HCT116 (cell line): ENCODE measurements at regions not wholly inside any gene's neighbourhood (a gene's known extent, or its start where the extent isn't known, plus 50 kb on each side); places are given as distances from the start of the nearest gene placed in this dataset.

Source experiments
- ATAC-seq: fragments of 200-7000 bp; cut with Tn5 transposase; 2 replicates; pipeline ENCODE4 v1.9.1; 2020; ENCODE audit warnings: mild to moderate bottlenecking, moderate library complexity
- BruUV-seq: library from RNA; stranded (reverse); fragments of 400-500 nt; replicated peaks from 2 replicates; lab custom pipeline; 2021; lab: Mats Ljungman, UMichigan
- CTCF ChIA-PET: fragments of 300-600 bp; sonication (Branson Sonifier 250); formaldehyde crosslinking; loops from one replicate; lab custom pipeline; 2021; ENCODE audit warnings: antibody characterized with exemption; lab: Charles Lee
- POLR2A ChIA-PET: fragments of 300-600, 350-600 bp; sonication (Branson Sonifier 250); formaldehyde crosslinking; loops from one replicate; lab custom pipeline; 2021; ENCODE audit warnings: antibody characterized with exemption; lab: Charles Lee
- RAD21 ChIA-PET, 2 experiments: fragments of 300-600 bp; sonication (Branson Sonifier 250); formaldehyde crosslinking; loops; one replicate each; lab custom pipeline; 2023; ENCODE audit warnings: low total read pairs in 2 of 2; ENCODE audit not compliant: uncharacterized antibody in 2 of 2, unreplicated experiment in 2 of 2, low non-redundant PET in 1 of 2; lab: Charles Lee
- DNase-seq: peaks from one replicate; pipeline ENCODE4 v3.0.0-alpha.2; 2010; ENCODE audit warnings: low read depth, low spot score
- H2AFZ ChIP-seq: fragments of 200-600 bp; shearing (Covaris generic), sonication (generic); 2 replicates; pipeline ENCODE4 v1.6.1; 2017; ENCODE audit warnings: low read depth, mixed run types, mixed read lengths, antibody characterized with exemption, low read length; ENCODE audit not compliant: poor library complexity, severe bottlenecking
- H3K27ac ChIP-seq: 2 replicates; pipeline ENCODE4 v1.5.1; 2012; ENCODE audit warnings: low read depth, low read length
- H3K27me3 ChIP-seq: fragments of 200-600 bp; sonication (generic); 2 replicates; pipeline ENCODE4 v1.6.1; 2016; ENCODE audit warnings: mixed run types, low read length, mixed read lengths; ENCODE audit not compliant: insufficient read depth
- H3K36me3 ChIP-seq, 2 experiments: fragments of 200-500 bp in 1 of 2; fragments of 200-600 bp in 1 of 2; sonication (Bioruptor generic) in 1 of 2; sonication (generic) in 1 of 2; 2 replicates each; pipeline versions ENCODE4 v1.5.1 to v1.6.1; 2014 to 2016; ENCODE audit warnings: low read length in 2 of 2, inconsistent platforms in 1 of 2, mixed read lengths in 1 of 2, mixed run types in 1 of 2; ENCODE audit not compliant: insufficient read depth in 2 of 2, control insufficient read depth in 1 of 2
- H3K4me1 ChIP-seq, 2 experiments: fragments of 200-600 bp in 1 of 2; sonication (generic) in 1 of 2; 2 replicates each; pipeline versions ENCODE4 v1.5.1 to v1.6.1; 2012 to 2017; ENCODE audit warnings: low read length in 2 of 2, inconsistent platforms in 1 of 2, mild to moderate bottlenecking in 1 of 2, mixed read lengths in 1 of 2, mixed run types in 1 of 2, moderate library complexity in 1 of 2; ENCODE audit not compliant: insufficient read depth in 2 of 2, control insufficient read depth in 1 of 2
- H3K4me2 ChIP-seq: fragments of 200-600 bp; sonication (generic); 2 replicates; pipeline ENCODE4 v1.6.1; 2017; ENCODE audit warnings: mixed run types, low read length, mixed read lengths
- H3K4me3 ChIP-seq, 2 experiments: fragments of 200-600 bp in 1 of 2; sonication (generic) in 1 of 2; replicated peaks in 1 of 2; 2 replicates each; pipeline ENCODE4 v1.5.1; 2011 to 2016; ENCODE audit warnings: low read length in 2 of 2, control low read depth in 1 of 2, low read depth in 1 of 2, mild to moderate bottlenecking in 1 of 2, mixed read lengths in 1 of 2, mixed run types in 1 of 2
- H3K79me2 ChIP-seq: fragments of 200-600 bp; sonication (generic); 2 replicates; pipeline ENCODE4 v1.6.1; 2017; ENCODE audit warnings: mild to moderate bottlenecking, mixed run types, low read length, moderate library complexity, mixed read lengths; ENCODE audit not compliant: insufficient read depth
- H3K9ac ChIP-seq: fragments of 200-600 bp; sonication (generic); 2 replicates; pipeline ENCODE4 v1.6.1; 2016; ENCODE audit warnings: low read length, mixed read lengths
- H3K9me2 ChIP-seq: fragments of 200-600 bp; sonication (generic), shearing (Covaris generic); 2 replicates; pipeline ENCODE4 v1.6.1; 2017; ENCODE audit warnings: mixed run types, mild to moderate bottlenecking, moderate library complexity; ENCODE audit not compliant: insufficient read depth
- H3K9me3 ChIP-seq, 2 experiments: fragments of 200-500 bp in 1 of 2; fragments of 200-600 bp in 1 of 2; sonication (Bioruptor generic) in 1 of 2; sonication (generic) in 1 of 2; 2 replicates each; pipeline ENCODE4 v1.6.1; 2014 to 2017; ENCODE audit warnings: low read length in 2 of 2, mixed read lengths in 2 of 2, inconsistent platforms in 1 of 2, low read depth in 1 of 2, mild to moderate bottlenecking in 1 of 2, mixed run types in 1 of 2, moderate library complexity in 1 of 2; ENCODE audit not compliant: control insufficient read depth in 1 of 2, insufficient read depth in 1 of 2
- H4K20me1 ChIP-seq: fragments of 200-600 bp; sonication (generic), shearing (Covaris generic); 2 replicates; pipeline ENCODE4 v1.6.1; 2017; ENCODE audit warnings: mixed run types, mild to moderate bottlenecking, moderate library complexity; ENCODE audit not compliant: insufficient read depth
- EGR1 ChIP-seq: IDR thresholded peaks from 2 replicates; pipeline ENCODE4 v1.6.1; 2012; ENCODE audit warnings: low read depth
- EZH2 ChIP-seq: fragments of 200-600 bp; sonication (generic); IDR thresholded peaks from 2 replicates; pipeline ENCODE4 v1.6.1; 2017; ENCODE audit warnings: antibody characterized with exemption, mixed run types
- EZH2phosphoT487 ChIP-seq: fragments of 200-600 bp; IDR thresholded peaks from 2 replicates; pipeline ENCODE4 v1.6.1; 2018; ENCODE audit warnings: antibody characterized with exemption, borderline replicate concordance
- POLR2A ChIP-seq: IDR thresholded peaks from 2 replicates; pipeline ENCODE4 v1.7.0; 2011; ENCODE audit warnings: borderline replicate concordance; ENCODE audit not compliant: insufficient read depth, insufficient read length; ENCODE audit errors: extremely low read depth
- POLR2AphosphoS5 ChIP-seq: IDR thresholded peaks from 2 replicates; pipeline ENCODE4 v1.6.1; 2011; ENCODE audit warnings: mild to moderate bottlenecking, low read depth, low read length, moderate library complexity
- SRF ChIP-seq: IDR thresholded peaks from 2 replicates; pipeline ENCODE4 v1.6.1; 2012; ENCODE audit warnings: low read depth
- TCF7L2 ChIP-seq: IDR thresholded peaks from 2 replicates; pipeline ENCODE4 v1.7.0; 2011; ENCODE audit warnings: borderline replicate concordance, inconsistent platforms; ENCODE audit not compliant: insufficient read depth, insufficient read length; ENCODE audit errors: extremely low read depth
- YY1 ChIP-seq: IDR thresholded peaks from 2 replicates; pipeline ENCODE4 v1.6.1; 2011; ENCODE audit warnings: low read length, low read depth, moderate library complexity, mild to moderate bottlenecking; ENCODE audit not compliant: insufficient replicate concordance; ENCODE audit errors: extremely low read depth
- ZFX ChIP-seq: fragments of 450-650 bp; IDR thresholded peaks from 2 replicates; pipeline ENCODE4 v1.6.1; 2017
- intact Hi-C: fragments of 100-400 bp; cut with micrococcal nuclease; formaldehyde crosslinking; loops from 2 replicates; pipeline ENCODE4 v1.10.0; 2022
- TF ChIP-seq, protein P1 (sequence below): IDR thresholded peaks from 2 replicates; pipeline ENCODE4 v1.6.1; 2012
- TF ChIP-seq, protein P2 (sequence below): IDR thresholded peaks from 2 replicates; pipeline ENCODE4 v1.6.1; 2012; ENCODE audit warnings: low read depth
- TF ChIP-seq, protein P3 (sequence below): IDR thresholded peaks from 2 replicates; pipeline ENCODE4 v1.6.1; 2012

DNA sequence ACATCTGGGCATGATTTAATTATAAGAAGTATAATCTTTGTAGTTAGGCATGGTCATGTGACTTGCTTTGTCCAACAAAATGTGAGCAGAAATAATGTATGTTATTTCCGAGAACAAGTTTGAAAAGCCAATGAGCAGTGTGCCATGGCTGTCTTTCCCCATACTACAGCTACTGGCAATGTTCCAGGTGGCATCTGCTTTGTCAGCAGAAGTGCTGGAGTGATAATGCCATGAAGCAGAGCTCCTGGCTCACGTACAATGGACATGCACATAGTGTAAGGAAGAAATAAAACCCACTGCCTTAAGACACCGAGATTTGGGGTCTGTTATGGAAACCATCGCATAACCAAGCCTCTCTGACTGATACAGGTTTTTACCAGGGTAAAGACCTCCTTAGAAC, 212.6 kb upstream of the RASGEF1B start:
- RAD21 ChIA-PET: no interaction called here
- POLR2A ChIA-PET: no interaction called here
- CTCF ChIA-PET: no interaction called here

DNA sequence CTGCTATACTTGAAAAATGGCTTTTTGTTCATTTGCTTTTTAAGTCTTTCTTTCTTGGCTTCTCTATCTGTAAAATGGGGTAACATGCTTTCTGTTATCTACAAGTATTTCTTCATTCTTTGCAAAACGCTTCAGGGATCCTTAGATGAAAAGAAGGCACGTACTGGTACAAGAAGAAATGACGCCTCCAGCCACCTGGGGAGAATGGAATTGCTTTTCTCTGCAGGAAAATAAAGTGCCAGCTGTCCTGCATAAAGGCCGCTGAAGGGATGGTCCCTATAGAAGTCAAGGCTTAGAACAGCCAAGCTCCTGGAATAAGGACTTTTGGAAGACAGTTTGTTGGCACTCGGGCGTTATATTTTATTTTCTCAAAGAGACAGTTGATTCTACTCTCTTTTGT, 210.8 kb upstream of the RASGEF1B start:
- H3K27ac ChIP-seq: no peak overlapping the region
- no peaks in the 10 kb centered on the region for H4K20me1 ChIP-seq
- ChIA-PET CTCF (no interaction called here), POLR2A (no interaction called here), RAD21 (no interaction called here)
- no peaks in the 10 kb centered on the region for H3K4me1 ChIP-seq
- no peaks in the 10 kb centered on the region for H3K9me3 ChIP-seq
- no peaks in the 10 kb centered on the region for H3K36me3 ChIP-seq
- peaks cover 13% of the 10 kb centered on the region for H3K27me3 ChIP-seq
- DNase-seq (no peak), ATAC-seq (no peak)
- BruUV-seq: no TSS peak
- no peak overlapping the region for H3K4me3 ChIP-seq
- H3K9me2 ChIP-seq: no peaks in the 10 kb centered on the region
- H3K4me2 ChIP-seq: no peak overlapping the region
- H3K9ac ChIP-seq: no peak overlapping the region
- intact Hi-C loops: no loop called here
- TF ChIP-seq POLR2A (no peak), SRF (no peak)
- no peak overlapping the region for H2AFZ ChIP-seq
- H3K79me2 ChIP-seq: no peaks in the 10 kb centered on the region

More for the DNA sequence above, 212.6 kb upstream of the RASGEF1B start:
- ATAC-seq (no peak), DNase-seq (no peak)
- Histone ChIP-seq H3K4me1 (no peaks in the 10 kb centered on the region), H3K36me3 (no peaks in the 10 kb centered on the region), H3K27ac (no peak overlapping the region), H3K9ac (no peak overlapping the region), H3K27me3 (peaks cover 20% of the 10 kb centered on the region), H3K79me2 (no peaks in the 10 kb centered on the region), H3K4me2 (no peak overlapping the region), H2AFZ (no peak overlapping the region), H3K9me3 (no peaks in the 10 kb centered on the region), H3K4me3 (no peak overlapping the region), H3K9me2 (no peaks in the 10 kb centered on the region), H4K20me1 (no peaks in the 10 kb centered on the region)
- no peak for TF ChIP-seq ZFX
- no peak for TF ChIP-seq POLR2AphosphoS5
- intact Hi-C loops: no loop called here
- BruUV-seq: no TSS peak

DNA sequence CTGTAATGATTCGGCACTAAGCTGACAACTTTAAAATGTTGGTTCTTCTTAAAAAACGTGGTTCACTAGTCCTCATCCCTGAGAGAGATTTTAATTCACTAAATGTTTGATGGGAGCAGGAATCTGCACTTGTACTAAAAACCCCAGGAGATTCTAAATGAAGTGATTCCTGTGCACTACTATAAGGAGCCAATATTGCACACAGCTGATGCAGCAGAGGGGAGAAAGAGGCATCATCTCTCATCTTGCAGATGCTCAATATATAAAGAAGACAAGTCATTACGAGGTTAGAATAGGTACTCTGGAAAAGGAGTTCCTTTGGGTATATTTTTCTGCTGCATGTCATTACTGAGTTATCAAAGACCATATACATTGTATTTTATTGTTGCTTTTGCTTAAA, 207.6 kb upstream of the RASGEF1B start:
- H3K27ac ChIP-seq: no peak overlapping the region
- no peaks in the 10 kb centered on the region for H3K79me2 ChIP-seq
- H3K4me2 ChIP-seq: no peak overlapping the region
- H2AFZ ChIP-seq: no peak overlapping the region
- ATAC-seq (no peak), DNase-seq (no peak)
- H3K9ac ChIP-seq: no peak overlapping the region
- H3K9me2 ChIP-seq: no peaks in the 10 kb centered on the region
- no TSS peak for BruUV-seq
- H3K27me3 ChIP-seq: peaks cover 13% of the 10 kb centered on the region
- ChIA-PET POLR2A (no interaction called here), CTCF (no interaction called here), RAD21 (no interaction called here)
- no peaks in the 10 kb centered on the region for H3K36me3 ChIP-seq
- intact Hi-C loops: no loop called here
- no peaks in the 10 kb centered on the region for H3K4me1 ChIP-seq
- H4K20me1 ChIP-seq: no peaks in the 10 kb centered on the region
- H3K4me3 ChIP-seq: no peak overlapping the region
- H3K9me3 ChIP-seq: no peaks in the 10 kb centered on the region
- TF ChIP-seq SRF: no peak
- no peak for TF ChIP-seq TCF7L2
- TF ChIP-seq EZH2phosphoT487: no peak
- TF ChIP-seq, protein P1, sequence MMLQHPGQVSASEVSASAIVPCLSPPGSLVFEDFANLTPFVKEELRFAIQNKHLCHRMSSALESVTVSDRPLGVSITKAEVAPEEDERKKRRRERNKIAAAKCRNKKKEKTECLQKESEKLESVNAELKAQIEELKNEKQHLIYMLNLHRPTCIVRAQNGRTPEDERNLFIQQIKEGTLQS: no peak
- no peak for TF ChIP-seq EZH2
- TF ChIP-seq, protein P2, sequence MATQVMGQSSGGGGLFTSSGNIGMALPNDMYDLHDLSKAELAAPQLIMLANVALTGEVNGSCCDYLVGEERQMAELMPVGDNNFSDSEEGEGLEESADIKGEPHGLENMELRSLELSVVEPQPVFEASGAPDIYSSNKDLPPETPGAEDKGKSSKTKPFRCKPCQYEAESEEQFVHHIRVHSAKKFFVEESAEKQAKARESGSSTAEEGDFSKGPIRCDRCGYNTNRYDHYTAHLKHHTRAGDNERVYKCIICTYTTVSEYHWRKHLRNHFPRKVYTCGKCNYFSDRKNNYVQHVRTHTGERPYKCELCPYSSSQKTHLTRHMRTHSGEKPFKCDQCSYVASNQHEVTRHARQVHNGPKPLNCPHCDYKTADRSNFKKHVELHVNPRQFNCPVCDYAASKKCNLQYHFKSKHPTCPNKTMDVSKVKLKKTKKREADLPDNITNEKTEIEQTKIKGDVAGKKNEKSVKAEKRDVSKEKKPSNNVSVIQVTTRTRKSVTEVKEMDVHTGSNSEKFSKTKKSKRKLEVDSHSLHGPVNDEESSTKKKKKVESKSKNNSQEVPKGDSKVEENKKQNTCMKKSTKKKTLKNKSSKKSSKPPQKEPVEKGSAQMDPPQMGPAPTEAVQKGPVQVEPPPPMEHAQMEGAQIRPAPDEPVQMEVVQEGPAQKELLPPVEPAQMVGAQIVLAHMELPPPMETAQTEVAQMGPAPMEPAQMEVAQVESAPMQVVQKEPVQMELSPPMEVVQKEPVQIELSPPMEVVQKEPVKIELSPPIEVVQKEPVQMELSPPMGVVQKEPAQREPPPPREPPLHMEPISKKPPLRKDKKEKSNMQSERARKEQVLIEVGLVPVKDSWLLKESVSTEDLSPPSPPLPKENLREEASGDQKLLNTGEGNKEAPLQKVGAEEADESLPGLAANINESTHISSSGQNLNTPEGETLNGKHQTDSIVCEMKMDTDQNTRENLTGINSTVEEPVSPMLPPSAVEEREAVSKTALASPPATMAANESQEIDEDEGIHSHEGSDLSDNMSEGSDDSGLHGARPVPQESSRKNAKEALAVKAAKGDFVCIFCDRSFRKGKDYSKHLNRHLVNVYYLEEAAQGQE: no peak
- no peak for TF ChIP-seq EGR1
- TF ChIP-seq YY1: no peak
- TF ChIP-seq, protein P3, sequence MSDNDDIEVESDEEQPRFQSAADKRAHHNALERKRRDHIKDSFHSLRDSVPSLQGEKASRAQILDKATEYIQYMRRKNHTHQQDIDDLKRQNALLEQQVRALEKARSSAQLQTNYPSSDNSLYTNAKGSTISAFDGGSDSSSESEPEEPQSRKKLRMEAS: no peak
